Omental fat pad (tissue), 3 donors: ENCODE measurements at regions not wholly inside any gene's neighbourhood (a gene's known extent, or its start where the extent isn't known, plus 50 kb on each side); places are given as distances from the start of the nearest gene placed in this dataset.

Source experiments
- ATAC-seq: fragments of 150-250 bp; one replicate; pipeline ENCODE4 v1.9.1; 2016; ENCODE audit warnings: mild to moderate bottlenecking, moderate library complexity; ENCODE audit not compliant: low FRiP score
- DNase-seq: peaks from one replicate; pipeline ENCODE4 v3.0.0-alpha.2; 2019; ENCODE audit warnings: low spot score
- TF ChIP-seq, protein P1 (sequence below), 3 donors: fragments of 450-650 bp; IDR thresholded peaks; one replicate each; pipeline ENCODE4 v1.5.1; 2016 to 2017; ENCODE audit warnings: antibody characterized with exemption in 3 of 3, mild to moderate bottlenecking in 3 of 3, moderate library complexity in 2 of 3

DNA sequence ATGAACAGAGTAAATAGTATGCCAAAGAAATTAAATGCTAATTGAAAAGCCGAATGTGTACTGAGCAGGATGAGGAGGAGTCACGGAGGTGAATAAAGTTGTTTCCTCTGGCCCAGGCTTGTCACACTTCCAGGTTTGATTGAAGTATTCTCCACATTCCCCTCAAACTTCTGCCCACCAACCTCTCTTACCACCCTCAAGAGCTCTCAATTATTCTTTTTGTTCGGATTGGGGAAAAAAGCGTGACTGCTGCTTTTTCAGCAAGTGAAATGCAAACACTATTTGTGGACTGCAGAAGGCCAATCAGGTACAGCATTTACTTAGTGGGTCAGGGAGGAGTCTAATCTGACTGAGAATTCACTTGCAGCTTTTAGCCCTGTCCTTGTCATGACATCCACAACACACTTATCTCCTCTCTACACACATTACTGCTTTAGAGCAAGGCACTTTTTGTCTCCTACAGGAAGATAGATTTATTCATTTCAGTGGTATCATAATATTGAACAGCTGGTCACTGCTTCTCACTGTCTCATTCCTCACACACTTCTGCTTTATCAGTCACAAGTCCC, 375.6 kb upstream of the PRMT6 start:
- DNase-seq: no peak
- ATAC-seq: no peak
- TF ChIP-seq, protein P1, sequence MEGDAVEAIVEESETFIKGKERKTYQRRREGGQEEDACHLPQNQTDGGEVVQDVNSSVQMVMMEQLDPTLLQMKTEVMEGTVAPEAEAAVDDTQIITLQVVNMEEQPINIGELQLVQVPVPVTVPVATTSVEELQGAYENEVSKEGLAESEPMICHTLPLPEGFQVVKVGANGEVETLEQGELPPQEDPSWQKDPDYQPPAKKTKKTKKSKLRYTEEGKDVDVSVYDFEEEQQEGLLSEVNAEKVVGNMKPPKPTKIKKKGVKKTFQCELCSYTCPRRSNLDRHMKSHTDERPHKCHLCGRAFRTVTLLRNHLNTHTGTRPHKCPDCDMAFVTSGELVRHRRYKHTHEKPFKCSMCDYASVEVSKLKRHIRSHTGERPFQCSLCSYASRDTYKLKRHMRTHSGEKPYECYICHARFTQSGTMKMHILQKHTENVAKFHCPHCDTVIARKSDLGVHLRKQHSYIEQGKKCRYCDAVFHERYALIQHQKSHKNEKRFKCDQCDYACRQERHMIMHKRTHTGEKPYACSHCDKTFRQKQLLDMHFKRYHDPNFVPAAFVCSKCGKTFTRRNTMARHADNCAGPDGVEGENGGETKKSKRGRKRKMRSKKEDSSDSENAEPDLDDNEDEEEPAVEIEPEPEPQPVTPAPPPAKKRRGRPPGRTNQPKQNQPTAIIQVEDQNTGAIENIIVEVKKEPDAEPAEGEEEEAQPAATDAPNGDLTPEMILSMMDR (IDR thresholded peaks at IDR 0.05): no peak

DNA sequence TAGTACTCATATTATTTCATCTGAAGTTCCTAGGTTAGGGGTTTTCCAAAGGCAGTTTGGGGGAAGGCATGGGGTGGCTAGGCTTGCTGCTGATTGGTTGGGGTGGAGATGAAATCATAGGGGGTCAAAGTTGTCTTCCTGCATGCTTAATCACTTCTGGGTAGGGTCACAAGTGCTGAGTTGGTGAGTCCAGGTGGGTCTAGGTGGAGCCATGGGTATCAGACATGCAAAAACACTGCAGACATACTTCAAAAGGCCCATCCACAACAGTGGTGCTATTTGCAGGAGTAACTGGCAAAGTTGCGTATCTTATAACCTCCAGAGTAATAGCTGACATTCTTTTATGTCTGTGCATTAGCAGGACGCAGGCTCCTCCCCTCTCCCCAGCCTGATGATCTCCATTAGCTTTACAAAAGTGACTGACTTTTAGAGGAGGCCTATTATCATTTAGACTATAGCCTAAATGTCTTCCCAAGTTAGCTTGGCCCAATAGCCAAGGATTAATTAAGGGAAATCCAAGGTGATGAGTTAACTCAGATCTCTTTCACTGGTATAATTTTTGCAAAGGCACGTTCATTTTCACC, 374.4 kb upstream of the PRMT6 start:
- DNase-seq (no peak), ATAC-seq (no peak)
- TF ChIP-seq, protein P1 (IDR thresholded peaks at IDR 0.05): no peak

DNA sequence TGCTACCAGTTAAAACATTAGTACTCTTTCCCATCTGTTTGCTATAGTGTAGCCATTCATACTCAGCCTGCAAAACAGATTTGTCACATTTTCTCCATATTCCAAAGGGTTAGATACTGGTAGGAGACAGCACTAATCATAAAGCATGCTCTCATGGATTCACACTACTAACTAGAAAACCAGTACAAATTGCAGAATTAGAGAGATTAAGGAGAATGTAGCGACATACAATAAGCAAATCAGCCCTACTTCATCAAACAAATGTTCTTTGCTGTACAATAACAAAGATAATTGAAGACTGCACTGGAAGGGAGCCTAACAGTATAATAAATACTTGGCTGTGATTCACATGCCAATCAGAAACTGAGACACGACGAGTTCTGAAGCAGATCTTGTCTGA, 368.0 kb upstream of the PRMT6 start:
- DNase-seq: no peak
- ATAC-seq: no peak
- TF ChIP-seq, protein P1 (IDR thresholded peaks at IDR 0.05): no peak

DNA sequence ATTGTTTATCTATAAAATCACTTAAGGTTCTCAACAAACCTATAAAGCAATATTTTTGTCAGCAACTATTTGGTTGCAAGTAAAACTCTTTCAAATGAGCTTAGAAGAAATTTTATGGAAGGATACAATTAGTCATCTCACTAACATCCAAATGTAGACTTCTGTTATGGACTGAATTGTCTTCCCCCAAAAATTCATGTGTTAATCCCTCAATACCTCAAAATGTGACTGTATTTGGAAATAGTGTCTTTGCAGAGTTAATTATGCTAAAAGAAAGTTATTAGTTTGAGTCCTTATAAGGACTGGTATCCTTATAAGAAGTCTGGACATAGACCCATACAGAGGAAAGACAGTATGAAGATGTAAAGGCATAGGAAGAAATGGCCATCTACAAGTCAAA, 357.8 kb upstream of the PRMT6 start:
- DNase-seq (no peak), ATAC-seq (no peak)

DNA sequence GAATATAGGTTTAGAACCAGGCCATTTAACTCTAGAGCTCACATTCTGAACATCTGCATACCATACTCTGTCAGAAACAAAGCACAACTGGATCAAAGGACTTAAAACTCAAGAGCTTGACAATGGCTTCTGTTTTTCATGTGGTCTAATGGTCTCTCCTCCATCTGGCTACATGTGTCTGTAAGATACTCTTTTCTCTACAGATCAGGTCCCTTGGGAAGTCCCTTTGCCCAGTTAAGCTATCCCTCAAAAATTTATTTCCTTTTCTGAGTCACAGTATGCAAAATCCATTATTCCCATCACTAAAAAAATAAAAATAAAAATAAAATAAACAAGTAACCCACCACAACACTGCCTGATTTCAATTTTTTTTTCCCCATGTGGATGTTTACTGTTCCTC, 357.0 kb upstream of the PRMT6 start:
- DNase-seq: no peak
- TF ChIP-seq, protein P1 (IDR thresholded peaks at IDR 0.05): no peak
- ATAC-seq: no peak

More for the DNA sequence above, 357.8 kb upstream of the PRMT6 start:
- TF ChIP-seq, protein P1 (IDR thresholded peaks at IDR 0.05): no peak

DNA sequence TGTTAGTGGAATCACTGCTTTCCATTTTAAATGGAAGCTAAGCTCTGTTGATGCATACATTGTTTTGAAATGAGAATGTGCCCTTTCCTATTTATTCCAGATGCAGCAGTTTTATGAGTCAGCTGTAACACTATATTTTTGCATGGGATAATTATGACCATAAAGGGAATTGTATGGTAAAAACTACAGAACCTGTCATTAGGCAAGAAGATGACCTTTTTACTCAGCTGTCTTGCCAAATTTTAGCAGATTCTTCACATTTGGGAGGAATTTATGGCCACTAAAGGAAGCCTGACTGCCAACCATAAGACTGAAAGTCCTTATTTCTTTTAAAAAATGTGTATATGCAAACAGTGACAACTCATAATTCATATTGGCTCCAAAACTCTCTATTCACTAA, 356.3 kb upstream of the PRMT6 start:
- TF ChIP-seq, protein P1 (IDR thresholded peaks at IDR 0.05): no peak
- no peak for DNase-seq
- no peak for ATAC-seq

DNA sequence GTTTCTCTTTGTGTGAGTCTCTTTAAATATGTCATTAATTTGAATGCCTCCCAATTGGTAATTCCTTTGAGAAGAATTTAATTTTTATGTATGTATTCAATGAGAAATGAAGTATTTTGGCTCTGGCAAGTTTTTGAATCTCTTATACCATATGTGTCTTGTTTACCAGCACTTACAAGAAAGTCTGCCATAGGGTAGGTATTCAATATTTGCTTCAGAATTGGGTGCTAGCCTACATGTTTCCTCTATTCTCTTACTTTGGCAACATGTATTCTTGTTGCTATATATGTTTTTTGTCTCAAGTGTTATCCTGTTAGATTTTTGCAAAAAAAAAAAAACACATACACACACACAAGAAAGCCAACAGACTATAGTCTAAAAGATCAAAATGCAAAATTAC, 350.5 kb upstream of the PRMT6 start:
- ATAC-seq (no peak), DNase-seq (no peak)
- TF ChIP-seq, protein P1 (IDR thresholded peaks at IDR 0.05): no peak
